ENCODE measurements at regions not wholly inside any gene's neighbourhood (a gene's known extent, or its start where the extent isn't known, plus 50 kb on each side); places are given as distances from the start of the nearest gene placed in this dataset.

- TF ChIP-seq POLR2A (IDR thresholded peaks at IDR 0.05) (no peak), CTCF (IDR thresholded peaks at IDR 0.05) (no peak)
Observed at GRCh38 chr2:173488861-173489260, 134.2 kb downstream of the CDCA7 start.

Measured in right lobe of liver (tissue), 4 donors.